RCC 7860 (cell line): ENCODE measurements at regions not wholly inside any gene's neighbourhood (a gene's known extent, or its start where the extent isn't known, plus 50 kb on each side); places are given as distances from the start of the nearest gene placed in this dataset.
"Not testable (repeated sequence)": the region's sequence is repeated elsewhere in the genome, so short reads cannot be mapped to it uniquely, and the experiment has no call there.

Experiments
- DNase-seq: peaks from one replicate; pipeline ENCODE4 v3.0.0-alpha.2; 2015; ENCODE audit warnings: low spot score
- FAIRE-seq: peaks from 2 replicates; lab custom pipeline; 2012; peaks lifted over from hg19 to GRCh38; lab: Jason Lieb, UNC

- FAIRE-seq (no peak), DNase-seq (no peak)
These were observed 1631.7 kb downstream of the OLFM4 start for GRCh38 chr13:54660277-54660676.

GRCh38 chr13:54676526-54677113 is 1648.0 kb downstream of the OLFM4 start:
- FAIRE-seq, result no peak
- DNase-seq, result no peak

- no peak for FAIRE-seq
These were observed 1653.6 kb downstream of the OLFM4 start for GRCh38 chr13:54682184-54682583.

GRCh38 chr13:54687173-54687572 is 1658.6 kb downstream of the OLFM4 start:
- FAIRE-seq, result no peak
- DNase-seq, result no peak

More at GRCh38 chr13:54682184-54682583, 1653.6 kb downstream of the OLFM4 start:
- no peak for DNase-seq

- DNase-seq (no peak), FAIRE-seq (no peak)
These were observed 1671.2 kb downstream of the OLFM4 start for GRCh38 chr13:54699831-54700230.

GRCh38 chr13:54705738-54706137 is 1677.1 kb downstream of the OLFM4 start:
- FAIRE-seq (no peak), DNase-seq (no peak)

GRCh38 chr13:54706336-54706735 is 1677.7 kb downstream of the OLFM4 start:
- no peak for DNase-seq
- no peak for FAIRE-seq

- DNase-seq (no peak), FAIRE-seq (no peak)
These were observed 1680.9 kb downstream of the OLFM4 start for GRCh38 chr13:54709546-54709945.

- DNase-seq (no peak), FAIRE-seq (no peak)
These were observed 1705.0 kb downstream of the OLFM4 start for GRCh38 chr13:54733639-54734038.

GRCh38 chr13:54737211-54737610 is 1708.6 kb downstream of the OLFM4 start:
- not testable (repeated sequence) for FAIRE-seq, DNase-seq

- no peak for FAIRE-seq
- DNase-seq, result no peak
These were observed 1714.4 kb downstream of the OLFM4 start for GRCh38 chr13:54742984-54743383.

GRCh38 chr13:54744747-54745146 is 1716.1 kb downstream of the OLFM4 start:
- DNase-seq (no peak), FAIRE-seq (no peak)

GRCh38 chr13:54750521-54750920 is 1721.9 kb downstream of the OLFM4 start:
- FAIRE-seq, result no peak
- DNase-seq, result no peak

- FAIRE-seq, result no peak
- DNase-seq, result no peak
These were observed 1730.2 kb downstream of the OLFM4 start for GRCh38 chr13:54758795-54759194.

GRCh38 chr13:54768214-54768613 is 1739.6 kb downstream of the OLFM4 start:
- FAIRE-seq, result no peak

GRCh38 chr13:54775501-54776191 is 1747.0 kb downstream of the OLFM4 start:
- DNase-seq (no peak), FAIRE-seq (no peak)

More at GRCh38 chr13:54768214-54768613, 1739.6 kb downstream of the OLFM4 start:
- DNase-seq, result no peak

GRCh38 chr13:54787754-54788153 is 1759.1 kb downstream of the OLFM4 start:
- FAIRE-seq, result no peak
- DNase-seq, result no peak

GRCh38 chr13:54799621-54800226 is 1771.1 kb downstream of the OLFM4 start:
- DNase-seq (no peak), FAIRE-seq (no peak)

GRCh38 chr13:54802226-54802625 is 1773.6 kb downstream of the OLFM4 start:
- no peak for FAIRE-seq
- no peak for DNase-seq

- no peak for FAIRE-seq
- no peak for DNase-seq
These were observed 1777.1 kb downstream of the OLFM4 start for GRCh38 chr13:54805743-54806142.

- FAIRE-seq, DNase-seq: not testable (repeated sequence)
These were observed 1793.4 kb downstream of the OLFM4 start for GRCh38 chr13:54821938-54822470.
